CD4-positive, CD25-positive, alpha-beta regulatory T cell (primary cell): ENCODE measurements at regions not wholly inside any gene's neighbourhood (a gene's known extent, or its start where the extent isn't known, plus 50 kb on each side); places are given as distances from the start of the nearest gene placed in this dataset.

Experiments used
- ATAC-seq, 2 donors: fragments of 150-1000 bp; cut with Tn5 transposase; one replicate each; pipeline ENCODE4 v1.10.0; 2021; ENCODE audit warnings: low read depth in 2 of 2, moderate number of reproducible peaks in 2 of 2, moderate library complexity in 1 of 2
- DNase-seq, 3 donors: peaks; one replicate each; pipeline versions ENCODE4 v3.0.0 to v3.0.0-alpha.2; 2012 to 2022; ENCODE audit warnings: mixed read lengths in 1 of 3
- H3K27ac ChIP-seq: one replicate; pipeline ENCODE4 v1.7.0; 2013; ENCODE audit warnings: mild to moderate bottlenecking, low read length; ENCODE audit not compliant: insufficient read depth, poor library complexity, severe bottlenecking
- H3K27me3 ChIP-seq: one replicate; pipeline ENCODE4 v1.7.0; 2013; ENCODE audit warnings: low read length; ENCODE audit not compliant: control insufficient read depth, insufficient read depth
- H3K36me3 ChIP-seq: one replicate; pipeline ENCODE4 v1.7.0; 2013; ENCODE audit warnings: mild to moderate bottlenecking, low read length, moderate library complexity; ENCODE audit not compliant: control insufficient read depth, insufficient read depth
- H3K4me1 ChIP-seq: 2 replicates; pipeline ENCODE4 v1.7.0; 2013; ENCODE audit warnings: mild to moderate bottlenecking, low read length; ENCODE audit not compliant: insufficient read depth, control insufficient read depth, poor library complexity, severe bottlenecking
- H3K4me3 ChIP-seq: one replicate; pipeline ENCODE4 v1.7.0; 2013; ENCODE audit warnings: low read depth, mild to moderate bottlenecking, low read length, moderate library complexity
- H3K9me3 ChIP-seq, 2 experiments: 1 replicate in 1 of 2; 2 replicates in 1 of 2; pipeline ENCODE4 v1.7.0; 2013; ENCODE audit warnings: low read length in 2 of 2, mild to moderate bottlenecking in 1 of 2, moderate library complexity in 1 of 2; ENCODE audit not compliant: control insufficient read depth in 2 of 2
- H3K27ac Mint-ChIP-seq, 3 donors: one replicate each; pipeline ENCODE4 v1.8.0; 2020 to 2022; ENCODE audit warnings: mild to moderate bottlenecking in 3 of 3, mixed read lengths in 3 of 3, moderate library complexity in 2 of 3
- H3K27me3 Mint-ChIP-seq: one replicate; pipeline ENCODE4 v1.8.0; 2022; ENCODE audit warnings: mild to moderate bottlenecking, mixed read lengths
- H3K36me3 Mint-ChIP-seq: one replicate; pipeline ENCODE4 v1.8.0; 2020; ENCODE audit warnings: mixed read lengths
- H3K4me1 Mint-ChIP-seq, 4 donors: one replicate each; pipeline ENCODE4 v1.8.0; 2020 to 2022; ENCODE audit warnings: mixed read lengths in 4 of 4, mild to moderate bottlenecking in 1 of 4
- H3K4me3 Mint-ChIP-seq, 4 donors: one replicate each; pipeline ENCODE4 v1.8.0; 2020 to 2022; ENCODE audit warnings: mild to moderate bottlenecking in 4 of 4, mixed read lengths in 4 of 4, moderate library complexity in 3 of 4
- H3K9me3 Mint-ChIP-seq, 7 donors: one replicate each; pipeline ENCODE4 v1.8.0; 2020 to 2022; ENCODE audit warnings: mixed read lengths in 7 of 7, mild to moderate bottlenecking in 3 of 7, moderate library complexity in 2 of 7

GRCh38 chr5:106739127-106739526, 931.6 kb downstream of the EFNA5 start:
- Mint-ChIP-seq H3K4me3 (no peak overlapping the region), H3K9me3 (peaks cover 0 to 25% (median 3%) of the 10 kb centered on the region in 7 donors), H3K4me1 (no peaks in the 10 kb centered on the region), H3K36me3 (no peaks in the 10 kb centered on the region), H3K27ac (no peak overlapping the region), H3K27me3 (no peaks in the 10 kb centered on the region)
- DNase-seq (no peak), ATAC-seq (no peak)
- H3K4me3 ChIP-seq, result no peak overlapping the region
- H3K27me3 ChIP-seq, result no peaks in the 10 kb centered on the region
- no peaks in the 10 kb centered on the region for H3K4me1 ChIP-seq
- H3K9me3 ChIP-seq, result no peaks in the 10 kb centered on the region
- H3K36me3 ChIP-seq, result no peaks in the 10 kb centered on the region
- H3K27ac ChIP-seq, result no peak overlapping the region

- Mint-ChIP-seq H3K4me3 (no peak overlapping the region), H3K36me3 (no peaks in the 10 kb centered on the region), H3K27me3 (no peaks in the 10 kb centered on the region), H3K27ac (no peak overlapping the region), H3K9me3 (peaks cover 2 to 37% (median 5%) of the 10 kb centered on the region in 7 donors), H3K4me1 (no peaks in the 10 kb centered on the region)
- ATAC-seq (no peak), DNase-seq (no peak)
- Histone ChIP-seq H3K4me3 (no peak overlapping the region), H3K27ac (no peak overlapping the region), H3K9me3 (no peaks in the 10 kb centered on the region), H3K4me1 (no peaks in the 10 kb centered on the region), H3K27me3 (no peaks in the 10 kb centered on the region), H3K36me3 (no peaks in the 10 kb centered on the region)
These were observed 933.6 kb downstream of the EFNA5 start for GRCh38 chr5:106737111-106737510.

- no peak for DNase-seq
- H3K27ac Mint-ChIP-seq, result no peak overlapping the region
- Histone ChIP-seq H3K9me3 (peaks cover 0 to 8% of the 10 kb centered on the region in 2 experiments), H3K36me3 (no peaks in the 10 kb centered on the region), H3K4me1 (no peaks in the 10 kb centered on the region), H3K27ac (no peak overlapping the region), H3K4me3 (no peak overlapping the region), H3K27me3 (no peaks in the 10 kb centered on the region)
- H3K9me3 Mint-ChIP-seq, result peaks cover 4 to 33% (median 8%) of the 10 kb centered on the region in 7 donors
- no peaks in the 10 kb centered on the region for H3K36me3 Mint-ChIP-seq
- H3K4me1 Mint-ChIP-seq, result no peaks in the 10 kb centered on the region
- no peak overlapping the region for H3K4me3 Mint-ChIP-seq
- H3K27me3 Mint-ChIP-seq, result no peaks in the 10 kb centered on the region
- no peak for ATAC-seq
These were observed 938.1 kb downstream of the EFNA5 start for GRCh38 chr5:106732624-106733023.

GRCh38 chr5:106730912-106731311, 939.8 kb downstream of the EFNA5 start:
- H3K4me3 ChIP-seq, result no peak overlapping the region
- H3K9me3 ChIP-seq, result peaks cover 0 to 8% of the 10 kb centered on the region in 2 experiments

GRCh38 chr5:106730506-106730905, 940.2 kb downstream of the EFNA5 start:
- no peak overlapping the region for H3K4me3 Mint-ChIP-seq
- H3K27me3 Mint-ChIP-seq, result no peaks in the 10 kb centered on the region
- H3K4me3 ChIP-seq, result no peak overlapping the region
- no peaks in the 10 kb centered on the region for H3K4me1 ChIP-seq
- no peak overlapping the region for H3K27ac Mint-ChIP-seq
- no peaks in the 10 kb centered on the region for H3K27me3 ChIP-seq
- ATAC-seq, result no peak
- H3K9me3 Mint-ChIP-seq, result peaks cover 5 to 32% (median 8%) of the 10 kb centered on the region in 7 donors
- H3K27ac ChIP-seq, result no peak overlapping the region
- H3K4me1 Mint-ChIP-seq, result no peaks in the 10 kb centered on the region
- peaks cover 0 to 8% of the 10 kb centered on the region in 2 experiments for H3K9me3 ChIP-seq
- H3K36me3 ChIP-seq, result no peaks in the 10 kb centered on the region
- no peaks in the 10 kb centered on the region for H3K36me3 Mint-ChIP-seq
- DNase-seq, result no peak

More at GRCh38 chr5:106730912-106731311, 939.8 kb downstream of the EFNA5 start:
- H3K27me3 Mint-ChIP-seq, result no peaks in the 10 kb centered on the region
- peaks cover 5 to 33% (median 8%) of the 10 kb centered on the region in 7 donors for H3K9me3 Mint-ChIP-seq
- H3K36me3 Mint-ChIP-seq, result no peaks in the 10 kb centered on the region
- DNase-seq, result no peak
- Histone ChIP-seq H3K36me3 (no peaks in the 10 kb centered on the region), H3K4me1 (no peaks in the 10 kb centered on the region), H3K27ac (no peak overlapping the region), H3K27me3 (no peaks in the 10 kb centered on the region)
- H3K4me1 Mint-ChIP-seq, result no peaks in the 10 kb centered on the region
- H3K27ac Mint-ChIP-seq, result no peak overlapping the region
- ATAC-seq, result no peak
- H3K4me3 Mint-ChIP-seq, result no peak overlapping the region

GRCh38 chr5:106728208-106728607, 942.5 kb downstream of the EFNA5 start:
- Histone ChIP-seq H3K36me3 (no peaks in the 10 kb centered on the region), H3K4me1 (no peaks in the 10 kb centered on the region), H3K27ac (no peak overlapping the region), H3K27me3 (no peaks in the 10 kb centered on the region), H3K9me3 (peaks cover 0 to 8% of the 10 kb centered on the region in 2 experiments), H3K4me3 (no peak overlapping the region)
- H3K4me1 Mint-ChIP-seq, result no peaks in the 10 kb centered on the region
- H3K27me3 Mint-ChIP-seq, result no peaks in the 10 kb centered on the region
- no peaks in the 10 kb centered on the region for H3K36me3 Mint-ChIP-seq
- H3K9me3 Mint-ChIP-seq, result peaks cover 2 to 22% (median 9%) of the 10 kb centered on the region in 7 donors
- ATAC-seq (no peak), DNase-seq (no peak)
- no peak overlapping the region for H3K4me3 Mint-ChIP-seq
- no peak overlapping the region for H3K27ac Mint-ChIP-seq

GRCh38 chr5:106727071-106727470, 943.7 kb downstream of the EFNA5 start:
- no peak for ATAC-seq
- no peaks in the 10 kb centered on the region for H3K4me1 Mint-ChIP-seq
- H3K27ac ChIP-seq, result no peak overlapping the region
- no peaks in the 10 kb centered on the region for H3K4me1 ChIP-seq
- no peak overlapping the region for H3K4me3 ChIP-seq
- no peaks in the 10 kb centered on the region for H3K27me3 ChIP-seq
- no peak overlapping the region for H3K27ac Mint-ChIP-seq
- H3K9me3 Mint-ChIP-seq, result peaks cover under 1 to 17% (median 5%) of the 10 kb centered on the region in 7 donors
- H3K4me3 Mint-ChIP-seq, result no peak overlapping the region
- no peaks in the 10 kb centered on the region for H3K36me3 Mint-ChIP-seq
- peaks cover 0 to 8% of the 10 kb centered on the region in 2 experiments for H3K9me3 ChIP-seq
- no peak for DNase-seq
- no peaks in the 10 kb centered on the region for H3K36me3 ChIP-seq
- H3K27me3 Mint-ChIP-seq, result no peaks in the 10 kb centered on the region

- no peak overlapping the region for H3K4me3 Mint-ChIP-seq
- Histone ChIP-seq H3K36me3 (no peaks in the 10 kb centered on the region), H3K27me3 (no peaks in the 10 kb centered on the region), H3K4me1 (no peaks in the 10 kb centered on the region), H3K9me3 (no peaks in the 10 kb centered on the region), H3K27ac (no peak overlapping the region), H3K4me3 (no peak overlapping the region)
- ATAC-seq (no peak), DNase-seq (no peak)
- no peaks in the 10 kb centered on the region for H3K27me3 Mint-ChIP-seq
- no peaks in the 10 kb centered on the region for H3K4me1 Mint-ChIP-seq
- no peak overlapping the region for H3K27ac Mint-ChIP-seq
- H3K36me3 Mint-ChIP-seq, result no peaks in the 10 kb centered on the region
- peaks cover 0 to 9% (median 3%) of the 10 kb centered on the region in 7 donors for H3K9me3 Mint-ChIP-seq
These were observed 950.4 kb downstream of the EFNA5 start for GRCh38 chr5:106720367-106720766.
